SK-N-SH (cell line): ENCODE measurements at regions not wholly inside any gene's neighbourhood (a gene's known extent, or its start where the extent isn't known, plus 50 kb on each side); places are given as distances from the start of the nearest gene placed in this dataset.

Experiments used
- CTCF ChIA-PET: fragments of 300-600, 350-600 bp; formaldehyde crosslinking; extraction: SDS; loops from one replicate; lab custom pipeline; 2021; lab: Yijun Ruan, JAX
- POLR2A ChIA-PET: fragments of 350-600 bp; sonication (Branson Sonifier 250); formaldehyde crosslinking; extraction: SDS; loops from one replicate; lab custom pipeline; 2020; ENCODE audit warnings: antibody characterized with exemption, inconsistent platforms; lab: Yijun Ruan, JAX
- DNase-seq: peaks from one replicate; pipeline ENCODE4 v3.0.0; 2012
- H2AFZ ChIP-seq: fragments of 200-600 bp; sonication (generic); 2 replicates; pipeline ENCODE4 v1.8.1; 2016; ENCODE audit warnings: antibody characterized with exemption, mild to moderate bottlenecking, low read depth
- H3F3A ChIP-seq: fragments of 200-600 bp; sonication (generic); replicated peaks from 2 replicates; pipeline ENCODE3; 2016; ENCODE audit warnings: antibody characterized with exemption, mild to moderate bottlenecking; ENCODE audit not compliant: insufficient read depth
- H3K27ac ChIP-seq, 2 experiments: fragments of 200-500 bp in 1 of 2; fragments of 200-600 bp in 1 of 2; sonication (Bioruptor generic) in 1 of 2; sonication (generic), shearing (Covaris generic) in 1 of 2; 2 replicates each; pipeline versions ENCODE4 v1.5.1 to v1.6.1; 2014 to 2016; ENCODE audit warnings: low read depth in 2 of 2, inconsistent platforms in 1 of 2, low read length in 1 of 2, mild to moderate bottlenecking in 1 of 2, mixed read lengths in 1 of 2
- H3K27me3 ChIP-seq: fragments of 200-600 bp; sonication (generic), shearing (Covaris generic); 2 replicates; pipeline ENCODE4 v1.6.1; 2016; ENCODE audit warnings: mixed run types; ENCODE audit not compliant: insufficient read depth
- H3K36me3 ChIP-seq, 2 experiments: fragments of 200-500 bp in 1 of 2; fragments of 200-600 bp in 1 of 2; sonication (Bioruptor generic) in 1 of 2; sonication (generic) in 1 of 2; replicated peaks in 1 of 2; 2 replicates each; pipeline versions ENCODE3 to v1.5.1; 2014 to 2016; ENCODE audit warnings: low read length in 1 of 2, mild to moderate bottlenecking in 1 of 2; ENCODE audit not compliant: insufficient read depth in 2 of 2, control insufficient read depth in 1 of 2
- H3K4me1 ChIP-seq, 2 experiments: fragments of 200-500 bp in 1 of 2; fragments of 200-600 bp in 1 of 2; sonication (Bioruptor generic) in 1 of 2; sonication (generic), shearing (Covaris generic) in 1 of 2; 2 replicates each; pipeline versions ENCODE4 v1.5.1 to v1.6.1; 2014 to 2016; ENCODE audit warnings: low read depth in 1 of 2, low read length in 1 of 2, mixed run types in 1 of 2; ENCODE audit not compliant: insufficient read depth in 2 of 2, control insufficient read depth in 1 of 2
- H3K4me2 ChIP-seq: fragments of 200-600 bp; sonication (generic), shearing (Covaris generic); 2 replicates; pipeline ENCODE4 v1.6.1; 2017; ENCODE audit warnings: mixed run types
- H3K4me3 ChIP-seq, 2 experiments: fragments of 200-500 bp in 1 of 2; fragments of 200-600 bp in 1 of 2; sonication (Bioruptor generic) in 1 of 2; sonication (generic), shearing (Covaris generic) in 1 of 2; 2 replicates each; pipeline versions ENCODE4 v1.5.1 to v1.8.1; 2014 to 2016; ENCODE audit warnings: low read depth in 2 of 2, inconsistent platforms in 1 of 2, low read length in 1 of 2, mild to moderate bottlenecking in 1 of 2, mixed read lengths in 1 of 2, moderate library complexity in 1 of 2
- H3K79me2 ChIP-seq: fragments of 200-600 bp; sonication (generic); 2 replicates; pipeline ENCODE4 v1.8.1; 2017; ENCODE audit warnings: mild to moderate bottlenecking; ENCODE audit not compliant: insufficient read depth
- H3K9ac ChIP-seq: fragments of 200-600 bp; sonication (generic); 2 replicates; pipeline ENCODE4 v1.6.1; 2017; ENCODE audit warnings: mixed run types
- H3K9me2 ChIP-seq: fragments of 200-600 bp; sonication (generic); 2 replicates; pipeline ENCODE4 v1.6.1; 2017; ENCODE audit warnings: mixed run types
- H3K9me3 ChIP-seq: fragments of 200-600 bp; sonication (generic); 2 replicates; pipeline ENCODE4 v1.6.1; 2017; ENCODE audit warnings: mixed run types, mild to moderate bottlenecking, moderate library complexity
- H4K20me1 ChIP-seq: fragments of 200-600 bp; sonication (generic); 2 replicates; pipeline ENCODE4 v1.6.1; 2017; ENCODE audit warnings: mild to moderate bottlenecking, mixed run types; ENCODE audit not compliant: insufficient read depth
- ELF1 ChIP-seq: IDR thresholded peaks from 2 replicates; pipeline ENCODE4 v1.4.0; 2012
- FOXJ3 ChIP-seq: sonication (generic); formaldehyde crosslinking; IDR thresholded peaks from 2 replicates; pipeline ENCODE4 v1.5.1; 2020; ENCODE audit warnings: mild to moderate bottlenecking, missing genetic modification reagents
- GABPA ChIP-seq: IDR thresholded peaks from 2 replicates; pipeline ENCODE4 v1.4.0; 2012; ENCODE audit warnings: low read depth, mild to moderate bottlenecking
- GATA2 ChIP-seq: sonication (generic); formaldehyde crosslinking; IDR thresholded peaks from 2 replicates; pipeline ENCODE4 v1.5.0; 2020; ENCODE audit warnings: mild to moderate bottlenecking, missing genetic modification reagents
- MXI1 ChIP-seq: IDR thresholded peaks from 2 replicates; pipeline ENCODE4 v1.6.1; 2012; ENCODE audit warnings: mild to moderate bottlenecking, low read depth, low read length, improper control_type of control experiment
- NRF1 ChIP-seq: IDR thresholded peaks from 2 replicates; pipeline ENCODE4 v1.6.1; 2012; ENCODE audit warnings: low read depth, mild to moderate bottlenecking, low read length
- RCOR1 ChIP-seq: fragments of 150-350 bp; IDR thresholded peaks from 2 replicates; pipeline ENCODE4 v1.6.1; 2017; ENCODE audit warnings: antibody characterized with exemption, low read length
- RFX5 ChIP-seq: IDR thresholded peaks from 2 replicates; pipeline ENCODE4 v1.6.1; 2012; ENCODE audit warnings: mild to moderate bottlenecking, improper control_type of control experiment, low read length
- RXRA ChIP-seq: IDR thresholded peaks from 2 replicates; pipeline ENCODE4 v1.4.0; 2012; ENCODE audit warnings: low read depth, mild to moderate bottlenecking, borderline replicate concordance
- TAF1 ChIP-seq: IDR thresholded peaks from 2 replicates; pipeline ENCODE4 v1.6.1; 2012; ENCODE audit warnings: low read depth, mild to moderate bottlenecking, low read length, moderate library complexity, borderline replicate concordance
- TCF12 ChIP-seq: IDR thresholded peaks from 2 replicates; pipeline ENCODE4 v1.4.0; 2012
- TEAD4 ChIP-seq: IDR thresholded peaks from 2 replicates; pipeline ENCODE4 v1.4.0; 2012; ENCODE audit warnings: mild to moderate bottlenecking, borderline replicate concordance; ENCODE audit not compliant: insufficient read depth
- WGBS: methylation state at CpG from one replicate; pipeline ENCODE4 v1.1.6; 2017; ENCODE audit warnings: low lambda C conversion rate; 5-methylcytosine and 5-hydroxymethylcytosine counted together
- TF ChIP-seq, protein P1 (sequence below): fragments of 200-600 bp; sonication (generic); IDR thresholded peaks from 2 replicates; pipeline ENCODE4 v1.6.1; 2017; ENCODE audit warnings: antibody characterized with exemption, mild to moderate bottlenecking, moderate library complexity
- TF ChIP-seq, protein P2 (sequence below): IDR thresholded peaks from 2 replicates; pipeline ENCODE4 v1.6.1; 2012; ENCODE audit warnings: mild to moderate bottlenecking, low read depth, low read length, moderate library complexity
- TF ChIP-seq, protein P3 (sequence below): fragments of 150-350 bp; IDR thresholded peaks from 2 replicates; pipeline ENCODE4 v1.6.1; 2017; ENCODE audit warnings: antibody characterized with exemption, low read length, low read depth, borderline replicate concordance
- TF ChIP-seq, protein P4 (sequence below): IDR thresholded peaks from 2 replicates; pipeline ENCODE4; 2012

DNA sequence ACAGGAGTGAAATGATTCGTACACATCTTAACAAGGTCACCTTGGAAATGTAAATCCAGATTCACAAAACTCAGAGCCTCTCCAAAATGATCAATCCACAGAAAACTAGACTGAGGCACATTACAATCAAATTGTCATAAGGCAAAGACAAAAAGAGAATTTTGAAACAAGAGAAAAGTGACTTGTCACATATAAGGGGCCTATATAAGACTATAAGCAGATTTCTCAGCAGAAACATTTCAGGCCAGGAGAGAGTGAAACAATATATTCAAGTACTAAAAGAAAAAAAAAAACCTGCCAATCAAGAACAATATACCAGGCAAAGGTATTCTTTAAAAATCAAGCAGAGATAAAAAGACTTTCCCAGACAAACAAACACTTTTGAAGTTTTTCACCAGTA lies 429.1 kb downstream of the BCAT1 start (continued):
- TF ChIP-seq RCOR1 (no peak), TCF12 (no peak)
- TF ChIP-seq, protein P1, sequence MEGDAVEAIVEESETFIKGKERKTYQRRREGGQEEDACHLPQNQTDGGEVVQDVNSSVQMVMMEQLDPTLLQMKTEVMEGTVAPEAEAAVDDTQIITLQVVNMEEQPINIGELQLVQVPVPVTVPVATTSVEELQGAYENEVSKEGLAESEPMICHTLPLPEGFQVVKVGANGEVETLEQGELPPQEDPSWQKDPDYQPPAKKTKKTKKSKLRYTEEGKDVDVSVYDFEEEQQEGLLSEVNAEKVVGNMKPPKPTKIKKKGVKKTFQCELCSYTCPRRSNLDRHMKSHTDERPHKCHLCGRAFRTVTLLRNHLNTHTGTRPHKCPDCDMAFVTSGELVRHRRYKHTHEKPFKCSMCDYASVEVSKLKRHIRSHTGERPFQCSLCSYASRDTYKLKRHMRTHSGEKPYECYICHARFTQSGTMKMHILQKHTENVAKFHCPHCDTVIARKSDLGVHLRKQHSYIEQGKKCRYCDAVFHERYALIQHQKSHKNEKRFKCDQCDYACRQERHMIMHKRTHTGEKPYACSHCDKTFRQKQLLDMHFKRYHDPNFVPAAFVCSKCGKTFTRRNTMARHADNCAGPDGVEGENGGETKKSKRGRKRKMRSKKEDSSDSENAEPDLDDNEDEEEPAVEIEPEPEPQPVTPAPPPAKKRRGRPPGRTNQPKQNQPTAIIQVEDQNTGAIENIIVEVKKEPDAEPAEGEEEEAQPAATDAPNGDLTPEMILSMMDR = no peak

DNA sequence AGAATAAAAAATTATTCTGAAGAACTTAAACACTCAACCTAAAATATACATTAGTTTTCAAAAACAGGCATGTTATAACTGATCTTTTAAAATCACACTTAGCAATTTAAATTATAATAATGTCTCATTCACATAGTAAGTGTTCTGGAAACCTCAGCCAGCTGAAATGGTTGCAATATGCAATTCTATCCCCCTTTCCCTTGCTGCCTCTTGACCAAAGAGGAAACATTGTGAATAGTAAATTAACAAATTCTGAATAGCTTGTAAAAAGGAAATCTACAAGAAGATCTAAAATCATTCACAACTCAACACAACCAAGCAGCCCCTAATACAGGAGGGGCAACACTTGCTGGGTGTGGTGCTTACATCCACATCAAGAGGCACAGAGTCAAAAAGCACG lies 431.9 kb downstream of the BCAT1 start:
- Histone ChIP-seq H3K4me3 (no peak overlapping the region), H3K36me3 (no peaks in the 10 kb centered on the region), H3K9me2 (no peaks in the 10 kb centered on the region), H3K79me2 (no peaks in the 10 kb centered on the region), H4K20me1 (no peaks in the 10 kb centered on the region), H3K9ac (no peak overlapping the region), H3K27ac (no peak overlapping the region), H3K9me3 (peaks cover 13% of the 10 kb centered on the region), H3K4me1 (no peaks in the 10 kb centered on the region), H2AFZ (no peak overlapping the region), H3F3A (no peaks in the 10 kb centered on the region), H3K4me2 (no peak overlapping the region), H3K27me3 (no peaks in the 10 kb centered on the region)
- POLR2A ChIA-PET = no interaction called here
- TF ChIP-seq RCOR1 = no peak
- TF ChIP-seq, protein P1 = no peak
- TF ChIP-seq, protein P2, sequence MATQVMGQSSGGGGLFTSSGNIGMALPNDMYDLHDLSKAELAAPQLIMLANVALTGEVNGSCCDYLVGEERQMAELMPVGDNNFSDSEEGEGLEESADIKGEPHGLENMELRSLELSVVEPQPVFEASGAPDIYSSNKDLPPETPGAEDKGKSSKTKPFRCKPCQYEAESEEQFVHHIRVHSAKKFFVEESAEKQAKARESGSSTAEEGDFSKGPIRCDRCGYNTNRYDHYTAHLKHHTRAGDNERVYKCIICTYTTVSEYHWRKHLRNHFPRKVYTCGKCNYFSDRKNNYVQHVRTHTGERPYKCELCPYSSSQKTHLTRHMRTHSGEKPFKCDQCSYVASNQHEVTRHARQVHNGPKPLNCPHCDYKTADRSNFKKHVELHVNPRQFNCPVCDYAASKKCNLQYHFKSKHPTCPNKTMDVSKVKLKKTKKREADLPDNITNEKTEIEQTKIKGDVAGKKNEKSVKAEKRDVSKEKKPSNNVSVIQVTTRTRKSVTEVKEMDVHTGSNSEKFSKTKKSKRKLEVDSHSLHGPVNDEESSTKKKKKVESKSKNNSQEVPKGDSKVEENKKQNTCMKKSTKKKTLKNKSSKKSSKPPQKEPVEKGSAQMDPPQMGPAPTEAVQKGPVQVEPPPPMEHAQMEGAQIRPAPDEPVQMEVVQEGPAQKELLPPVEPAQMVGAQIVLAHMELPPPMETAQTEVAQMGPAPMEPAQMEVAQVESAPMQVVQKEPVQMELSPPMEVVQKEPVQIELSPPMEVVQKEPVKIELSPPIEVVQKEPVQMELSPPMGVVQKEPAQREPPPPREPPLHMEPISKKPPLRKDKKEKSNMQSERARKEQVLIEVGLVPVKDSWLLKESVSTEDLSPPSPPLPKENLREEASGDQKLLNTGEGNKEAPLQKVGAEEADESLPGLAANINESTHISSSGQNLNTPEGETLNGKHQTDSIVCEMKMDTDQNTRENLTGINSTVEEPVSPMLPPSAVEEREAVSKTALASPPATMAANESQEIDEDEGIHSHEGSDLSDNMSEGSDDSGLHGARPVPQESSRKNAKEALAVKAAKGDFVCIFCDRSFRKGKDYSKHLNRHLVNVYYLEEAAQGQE = no peak
- TF ChIP-seq RFX5 = no peak
- no peak for TF ChIP-seq TAF1
- TF ChIP-seq RXRA = no peak
- TF ChIP-seq TEAD4 = no peak
- TF ChIP-seq, protein P3, sequence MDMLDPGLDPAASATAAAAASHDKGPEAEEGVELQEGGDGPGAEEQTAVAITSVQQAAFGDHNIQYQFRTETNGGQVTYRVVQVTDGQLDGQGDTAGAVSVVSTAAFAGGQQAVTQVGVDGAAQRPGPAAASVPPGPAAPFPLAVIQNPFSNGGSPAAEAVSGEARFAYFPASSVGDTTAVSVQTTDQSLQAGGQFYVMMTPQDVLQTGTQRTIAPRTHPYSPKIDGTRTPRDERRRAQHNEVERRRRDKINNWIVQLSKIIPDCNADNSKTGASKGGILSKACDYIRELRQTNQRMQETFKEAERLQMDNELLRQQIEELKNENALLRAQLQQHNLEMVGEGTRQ = no peak
- TF ChIP-seq ELF1 = no peak
- TF ChIP-seq, protein P4, sequence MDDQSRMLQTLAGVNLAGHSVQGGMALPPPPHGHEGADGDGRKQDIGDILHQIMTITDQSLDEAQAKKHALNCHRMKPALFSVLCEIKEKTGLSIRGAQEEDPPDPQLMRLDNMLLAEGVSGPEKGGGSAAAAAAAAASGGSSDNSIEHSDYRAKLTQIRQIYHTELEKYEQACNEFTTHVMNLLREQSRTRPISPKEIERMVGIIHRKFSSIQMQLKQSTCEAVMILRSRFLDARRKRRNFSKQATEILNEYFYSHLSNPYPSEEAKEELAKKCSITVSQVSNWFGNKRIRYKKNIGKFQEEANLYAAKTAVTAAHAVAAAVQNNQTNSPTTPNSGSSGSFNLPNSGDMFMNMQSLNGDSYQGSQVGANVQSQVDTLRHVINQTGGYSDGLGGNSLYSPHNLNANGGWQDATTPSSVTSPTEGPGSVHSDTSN = no peak
- no peak for TF ChIP-seq NRF1
- TF ChIP-seq GATA2 = no peak
- no peak for TF ChIP-seq GABPA
- no peak for TF ChIP-seq MXI1
- TF ChIP-seq FOXJ3 (CRISPR knock-in tag) = no peak
- TF ChIP-seq TCF12 = no peak
- DNase-seq = no peak
- CTCF ChIA-PET = interaction anchor here (1.3 kb wide), 1 partner anchor 18 kb away, joined by 4 read pairs; no protein-coding TSS in a partner anchor
- 45% methylated on average over 1 of the region's 1 CpG for WGBS
